Psoas muscle (tissue), 7 donors: ENCODE measurements at regions not wholly inside any gene's neighbourhood (a gene's known extent, or its start where the extent isn't known, plus 50 kb on each side); places are given as distances from the start of the nearest gene placed in this dataset.

Source experiments
- ATAC-seq, 4 donors: fragments of 200-7000 bp; cut with Tn5 transposase; one replicate each; pipeline ENCODE4 v1.9.1; 2020; ENCODE audit warnings: moderate library complexity in 3 of 4, mild to moderate bottlenecking in 2 of 4
- DNase-seq, 2 donors: peaks; one replicate each; pipeline ENCODE4 v3.0.0-alpha.2; 2020
- H3K27ac ChIP-seq: fragments of 200-600 bp; one replicate; pipeline ENCODE4 v1.8.0; 2022
- H3K27me3 ChIP-seq, 3 donors: fragments of 200-600 bp in 1 of 3; one replicate each; pipeline versions ENCODE4 v1.6.1 to v1.8.0; 2013 to 2022; ENCODE audit warnings: low read length in 2 of 3, mild to moderate bottlenecking in 2 of 3, moderate library complexity in 1 of 3; ENCODE audit not compliant: insufficient read depth in 3 of 3
- H3K36me3 ChIP-seq, 2 donors: fragments of 200-600 bp in 1 of 2; one replicate each; pipeline versions ENCODE4 v1.6.1 to v1.8.0; 2013 to 2022; ENCODE audit warnings: low read depth in 1 of 2, mild to moderate bottlenecking in 1 of 2, moderate library complexity in 1 of 2; ENCODE audit not compliant: insufficient read depth in 1 of 2
- H3K4me1 ChIP-seq: fragments of 200-600 bp; one replicate; pipeline ENCODE4 v1.8.0; 2022
- H3K4me3 ChIP-seq: fragments of 200-600 bp; one replicate; pipeline ENCODE4 v1.8.0; 2022; ENCODE audit warnings: mild to moderate bottlenecking
- H3K9me3 ChIP-seq: fragments of 200-600 bp; one replicate; pipeline ENCODE4 v1.8.0; 2022
- WGBS, 3 donors: extraction: QIAGEN DNeasy Blood & Tissue Kit; methylation state at CpG; one replicate each; pipeline versions ENCODE4 v1.1.6 to v1.1.7; 2013; 5-methylcytosine and 5-hydroxymethylcytosine counted together
- intact Hi-C, 2 donors: fragments of 100-400 bp; cut with DNase I; formaldehyde crosslinking; loops; one replicate each; pipeline versions ENCODE4 v1.11.0 to v1.14.2; 2022
- TF ChIP-seq, protein P1 (sequence below): fragments of 200-600 bp; IDR thresholded peaks from one replicate; pipeline ENCODE4 v1.8.0; 2022; ENCODE audit warnings: antibody characterized with exemption
- donor health status: healthy with polysubstance abuse.
- donor health status: DM: no; HTN: no; CAD: no; lungs with moderate emphysema.
- donor health status: Bipolar disorder and iron deficiency.
- donor health status: healthy.
- donor health status: DM: yes; HTN: yes; CAD: no.
- donor health status: DM: no; HTN: no; CAD: no.
- donor health status: DM: yes; HTN: yes; CAD: no.

GRCh38 chr10:10270126-10271050 is 747.3 kb upstream of the CELF2 start:
- no peak overlapping the region for H3K27ac ChIP-seq
- no peak overlapping the region for H3K4me3 ChIP-seq
- H3K9me3 ChIP-seq = no peaks in the 10 kb centered on the region
- ATAC-seq = no peak
- 28 to 41% (median 38%) methylated on average over 8 of the region's 8 CpGs for WGBS, 3 donors
- TF ChIP-seq, protein P1, sequence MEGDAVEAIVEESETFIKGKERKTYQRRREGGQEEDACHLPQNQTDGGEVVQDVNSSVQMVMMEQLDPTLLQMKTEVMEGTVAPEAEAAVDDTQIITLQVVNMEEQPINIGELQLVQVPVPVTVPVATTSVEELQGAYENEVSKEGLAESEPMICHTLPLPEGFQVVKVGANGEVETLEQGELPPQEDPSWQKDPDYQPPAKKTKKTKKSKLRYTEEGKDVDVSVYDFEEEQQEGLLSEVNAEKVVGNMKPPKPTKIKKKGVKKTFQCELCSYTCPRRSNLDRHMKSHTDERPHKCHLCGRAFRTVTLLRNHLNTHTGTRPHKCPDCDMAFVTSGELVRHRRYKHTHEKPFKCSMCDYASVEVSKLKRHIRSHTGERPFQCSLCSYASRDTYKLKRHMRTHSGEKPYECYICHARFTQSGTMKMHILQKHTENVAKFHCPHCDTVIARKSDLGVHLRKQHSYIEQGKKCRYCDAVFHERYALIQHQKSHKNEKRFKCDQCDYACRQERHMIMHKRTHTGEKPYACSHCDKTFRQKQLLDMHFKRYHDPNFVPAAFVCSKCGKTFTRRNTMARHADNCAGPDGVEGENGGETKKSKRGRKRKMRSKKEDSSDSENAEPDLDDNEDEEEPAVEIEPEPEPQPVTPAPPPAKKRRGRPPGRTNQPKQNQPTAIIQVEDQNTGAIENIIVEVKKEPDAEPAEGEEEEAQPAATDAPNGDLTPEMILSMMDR = no peak
- no peaks in the 10 kb centered on the region for H3K36me3 ChIP-seq
- no peak for DNase-seq
- no peaks in the 10 kb centered on the region for H3K27me3 ChIP-seq
- intact Hi-C loops = no loop called here
- H3K4me1 ChIP-seq = no peaks in the 10 kb centered on the region

GRCh38 chr10:10271639-10272192 is 746.0 kb upstream of the CELF2 start:
- no peak for ATAC-seq
- no peaks in the 10 kb centered on the region for H3K9me3 ChIP-seq
- H3K36me3 ChIP-seq = no peaks in the 10 kb centered on the region
- WGBS, 3 donors = 91 to 100% (median 98%) methylated on average over 1 of the region's 1 CpG
- no peaks in the 10 kb centered on the region for H3K27me3 ChIP-seq
- intact Hi-C loops = no loop called here
- H3K4me1 ChIP-seq = no peaks in the 10 kb centered on the region
- TF ChIP-seq, protein P1 = no peak
- no peak for DNase-seq
- no peak overlapping the region for H3K4me3 ChIP-seq
- H3K27ac ChIP-seq = no peak overlapping the region

DNA sequence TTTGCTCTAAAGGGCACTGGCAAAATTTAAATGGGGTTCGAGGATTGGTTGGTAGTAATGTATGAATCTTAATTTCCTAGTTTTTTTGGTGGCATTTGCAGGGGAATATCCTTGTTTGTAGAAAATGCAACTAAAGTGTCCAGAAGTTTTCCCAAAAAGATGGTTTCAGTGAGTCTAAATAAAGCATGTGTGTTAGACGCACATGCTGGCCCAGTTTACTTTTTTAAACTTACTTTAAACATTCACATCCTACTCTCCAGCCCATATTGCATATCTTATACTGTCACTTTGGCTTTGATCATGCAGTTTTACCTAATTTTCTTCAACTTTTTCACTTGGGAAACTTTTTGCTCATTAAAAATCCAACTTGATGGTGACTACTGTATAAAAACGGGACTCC is 744.0 kb upstream of the CELF2 start:
- Histone ChIP-seq H3K9me3 (no peaks in the 10 kb centered on the region), H3K27me3 (no peaks in the 10 kb centered on the region), H3K4me1 (no peaks in the 10 kb centered on the region), H3K4me3 (no peak overlapping the region), H3K36me3 (no peaks in the 10 kb centered on the region), H3K27ac (no peak overlapping the region)
- WGBS, 3 donors = 69 to 73% (median 70%) methylated on average over 3 of the region's 3 CpGs
- TF ChIP-seq, protein P1 = no peak
- DNase-seq (no peak), ATAC-seq (no peak)
- intact Hi-C loops = no loop called here

- intact Hi-C loops = no loop called here
- Histone ChIP-seq H3K27me3 (no peaks in the 10 kb centered on the region), H3K4me3 (no peak overlapping the region), H3K9me3 (peaks cover 4% of the 10 kb centered on the region), H3K4me1 (no peaks in the 10 kb centered on the region), H3K27ac (no peak overlapping the region), H3K36me3 (no peaks in the 10 kb centered on the region)
- no peak for ATAC-seq
- no peak for DNase-seq
- TF ChIP-seq, protein P1 = no peak
- WGBS, 3 donors = 68 to 73% (median 73%) methylated on average over 4 of the region's 4 CpGs
Measured at GRCh38 chr10:10279906-10280305, 737.8 kb upstream of the CELF2 start.
